HEK293 (cell line): ENCODE measurements at regions not wholly inside any gene's neighbourhood (a gene's known extent, or its start where the extent isn't known, plus 50 kb on each side); places are given as distances from the start of the nearest gene placed in this dataset.

ENCODE experiments used
- CTCF ChIA-PET: fragments of 350-600 bp; formaldehyde crosslinking; extraction: SDS; loops from one replicate; lab custom pipeline; 2021; ENCODE audit warnings: antibody characterized with exemption; lab: Yijun Ruan, JAX
- POLR2A ChIA-PET: fragments of 300-600 bp; formaldehyde crosslinking; extraction: SDS; loops from one replicate; lab custom pipeline; 2020; ENCODE audit warnings: antibody characterized with exemption, inconsistent platforms; lab: Yijun Ruan, JAX
- H3K27ac ChIP-seq: fragments of 200-500 bp; sonication (Bioruptor generic); 2 replicates; pipeline ENCODE4 v1.5.1; 2014; ENCODE audit warnings: low read depth, low read length, control low read depth, inconsistent platforms; ENCODE audit errors: extremely low read depth
- H3K36me3 ChIP-seq, 2 experiments: fragments of 200-500 bp in 1 of 2; sonication (Bioruptor generic) in 1 of 2; 1 replicate in 1 of 2; 2 replicates in 1 of 2; pipeline ENCODE4 v1.5.1; 2014 to 2017; ENCODE audit warnings: inconsistent platforms in 2 of 2, low read length in 2 of 2; ENCODE audit not compliant: control insufficient read depth in 2 of 2, insufficient read depth in 1 of 2
- H3K4me1 ChIP-seq: fragments of 200-500 bp; sonication (Bioruptor generic); 2 replicates; pipeline ENCODE4 v1.5.1; 2014; ENCODE audit warnings: mild to moderate bottlenecking, low read length, inconsistent platforms; ENCODE audit not compliant: control insufficient read depth, insufficient read depth
- H3K4me3 ChIP-seq: 2 replicates; pipeline ENCODE4 v1.5.1; 2011; ENCODE audit warnings: low read depth, mild to moderate bottlenecking, control low read depth, low read length, moderate library complexity
- H3K9me3 ChIP-seq: fragments of 200-500 bp; sonication (Bioruptor generic); 2 replicates; pipeline ENCODE4 v1.5.1; 2014; ENCODE audit warnings: low read depth, low read length, inconsistent platforms; ENCODE audit not compliant: control insufficient read depth, insufficient read depth
- KLF16 ChIP-seq: fragments of 450-650 bp; formaldehyde crosslinking; IDR thresholded peaks from 2 replicates; pipeline ENCODE4 v1.5.1; 2017; ENCODE audit warnings: missing biosample characterization, missing genetic modification characterization
- MZF1 ChIP-seq: fragments of 450-650 bp; formaldehyde crosslinking; IDR thresholded peaks from 2 replicates; pipeline ENCODE4 v1.5.1; 2017; ENCODE audit warnings: missing biosample characterization, missing genetic modification characterization, borderline replicate concordance
- ZBTB1 ChIP-seq: fragments of 450-650 bp; formaldehyde crosslinking; IDR thresholded peaks from 2 replicates; pipeline ENCODE4 v1.5.1; 2016; ENCODE audit warnings: missing biosample characterization, missing genetic modification characterization
- ZFP3 ChIP-seq: fragments of 450-650 bp; formaldehyde crosslinking; IDR thresholded peaks from 2 replicates; pipeline ENCODE4 v1.5.1; 2016; ENCODE audit warnings: low read depth, missing biosample characterization, missing genetic modification characterization
- ZNF132 ChIP-seq: fragments of 450-650 bp; formaldehyde crosslinking; IDR thresholded peaks from 2 replicates; pipeline ENCODE4 v1.5.1; 2017; ENCODE audit warnings: missing biosample characterization, missing genetic modification characterization, borderline replicate concordance
- ZNF157 ChIP-seq: fragments of 450-650 bp; formaldehyde crosslinking; IDR thresholded peaks from 2 replicates; pipeline ENCODE4 v1.5.1; 2016; ENCODE audit warnings: missing biosample characterization, missing genetic modification characterization
- ZNF202 ChIP-seq: fragments of 450-650 bp; formaldehyde crosslinking; IDR thresholded peaks from 2 replicates; pipeline ENCODE4 v1.5.1; 2016; ENCODE audit warnings: missing biosample characterization, missing genetic modification characterization, borderline replicate concordance
- ZNF211 ChIP-seq: fragments of 450-650 bp; formaldehyde crosslinking; IDR thresholded peaks from 2 replicates; pipeline ENCODE4 v1.5.1; 2016; ENCODE audit warnings: low read depth, missing biosample characterization, missing genetic modification characterization
- ZNF404 ChIP-seq: fragments of 450-650 bp; formaldehyde crosslinking; IDR thresholded peaks from 2 replicates; pipeline ENCODE4 v1.5.1; 2017; ENCODE audit warnings: missing biosample characterization, missing genetic modification characterization
- ZNF433 ChIP-seq: fragments of 450-650 bp; formaldehyde crosslinking; IDR thresholded peaks from 2 replicates; pipeline ENCODE4 v1.5.1; 2016; ENCODE audit warnings: missing biosample characterization, missing genetic modification characterization, low read depth
- ZNF473 ChIP-seq: fragments of 450-650 bp; formaldehyde crosslinking; IDR thresholded peaks from 2 replicates; pipeline ENCODE4 v1.5.1; 2017; ENCODE audit warnings: missing biosample characterization, missing genetic modification characterization
- ZNF501 ChIP-seq: fragments of 450-650 bp; formaldehyde crosslinking; IDR thresholded peaks from 2 replicates; pipeline ENCODE4 v1.5.1; 2016; ENCODE audit warnings: missing biosample characterization, missing genetic modification characterization
- ZNF555 ChIP-seq: fragments of 450-650 bp; formaldehyde crosslinking; conservative IDR thresholded peaks from 2 replicates; pipeline ENCODE4 v1.5.1; 2017; ENCODE audit warnings: missing biosample characterization, mild to moderate bottlenecking, missing genetic modification characterization, inconsistent platforms
- ZNF600 ChIP-seq: fragments of 450-650 bp; formaldehyde crosslinking; IDR thresholded peaks from 2 replicates; pipeline ENCODE4 v1.5.1; 2016; ENCODE audit warnings: missing biosample characterization, missing genetic modification characterization
- ZNF701 ChIP-seq: fragments of 450-650 bp; formaldehyde crosslinking; IDR thresholded peaks from 2 replicates; pipeline ENCODE4 v1.5.1; 2016; ENCODE audit warnings: missing biosample characterization, missing genetic modification characterization
- ZNF768 ChIP-seq: fragments of 450-650 bp; formaldehyde crosslinking; IDR thresholded peaks from 2 replicates; pipeline ENCODE4 v1.5.1; 2018; ENCODE audit warnings: missing biosample characterization, mild to moderate bottlenecking, missing genetic modification characterization
- ZSCAN30 ChIP-seq: fragments of 450-650 bp; IDR thresholded peaks from 2 replicates; pipeline ENCODE4 v1.5.1; 2018; ENCODE audit warnings: missing biosample characterization, mild to moderate bottlenecking, missing genetic modification characterization, moderate library complexity
- TF ChIP-seq, protein P1 (sequence below): fragments of 450-650 bp; formaldehyde crosslinking; IDR thresholded peaks from 2 replicates; pipeline ENCODE4 v1.5.1; 2016; ENCODE audit warnings: missing biosample characterization, missing genetic modification characterization
- TF ChIP-seq, protein P2 (sequence below): fragments of 450-650 bp; formaldehyde crosslinking; IDR thresholded peaks from 2 replicates; pipeline ENCODE4 v1.5.1; 2016; ENCODE audit warnings: missing biosample characterization, missing genetic modification characterization
- TF ChIP-seq, protein P3 (sequence below): fragments of 450-650 bp; formaldehyde crosslinking; IDR thresholded peaks from 2 replicates; pipeline ENCODE4 v1.5.1; 2016; ENCODE audit warnings: missing biosample characterization, missing genetic modification characterization
- TF ChIP-seq, protein P4 (sequence below): fragments of 450-650 bp; formaldehyde crosslinking; IDR thresholded peaks from 2 replicates; pipeline ENCODE4 v1.5.1; 2016; ENCODE audit warnings: missing biosample characterization, missing genetic modification characterization, borderline replicate concordance
- TF ChIP-seq, protein P5 (sequence below): fragments of 450-650 bp; formaldehyde crosslinking; IDR thresholded peaks from 2 replicates; pipeline ENCODE4 v1.5.1; 2016; ENCODE audit warnings: missing biosample characterization, missing genetic modification characterization

DNA sequence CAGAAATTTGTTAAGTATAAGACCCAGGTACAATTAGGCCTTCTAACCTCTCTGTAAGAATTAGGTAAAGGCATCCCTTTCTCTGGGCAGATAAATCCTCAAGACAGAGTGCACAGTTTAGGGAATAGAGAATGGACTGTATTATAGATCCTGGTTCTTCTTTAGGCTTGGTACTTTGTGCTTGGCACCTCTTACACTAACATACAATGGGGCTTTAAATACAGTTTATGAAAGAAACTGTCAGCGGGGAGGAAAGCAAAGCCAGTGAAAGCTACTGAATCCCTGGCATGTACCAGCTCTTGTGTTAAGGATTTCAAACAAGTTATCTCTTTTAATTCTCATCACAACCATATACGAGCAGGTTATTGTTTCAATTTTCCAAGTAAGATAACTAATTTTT, 1350.0 kb downstream of the ADGRL3 start:
- H3K27ac ChIP-seq: no peak overlapping the region
- H3K9me3 ChIP-seq: no peaks in the 10 kb centered on the region
- ChIA-PET POLR2A (interaction anchor here (0.7 kb wide), 1 partner anchor 487 kb away, joined by 5 read pairs; no protein-coding TSS in a partner anchor), CTCF (no interaction called here)
- H3K36me3 ChIP-seq: no peaks in the 10 kb centered on the region
- no peaks in the 10 kb centered on the region for H3K4me1 ChIP-seq
- H3K4me3 ChIP-seq: no peak overlapping the region
- TF ChIP-seq MZF1 (tag by site-specific recombination) (no peak), ZNF202 (tag by site-specific recombination) (no peak), ZNF473 (tag by site-specific recombination) (no peak), ZNF157 (tag by site-specific recombination) (no peak), ZNF132 (tag by site-specific recombination) (no peak), ZNF600 (tag by site-specific recombination) (no peak), ZNF433 (no peak), ZSCAN30 (tag by site-specific recombination) (no peak), ZNF211 (tag by site-specific recombination) (no peak), ZNF501 (tag by site-specific recombination) (no peak), ZNF404 (tag by site-specific recombination) (no peak), ZFP3 (tag by site-specific recombination) (no peak)
- TF ChIP-seq, protein P1, sequence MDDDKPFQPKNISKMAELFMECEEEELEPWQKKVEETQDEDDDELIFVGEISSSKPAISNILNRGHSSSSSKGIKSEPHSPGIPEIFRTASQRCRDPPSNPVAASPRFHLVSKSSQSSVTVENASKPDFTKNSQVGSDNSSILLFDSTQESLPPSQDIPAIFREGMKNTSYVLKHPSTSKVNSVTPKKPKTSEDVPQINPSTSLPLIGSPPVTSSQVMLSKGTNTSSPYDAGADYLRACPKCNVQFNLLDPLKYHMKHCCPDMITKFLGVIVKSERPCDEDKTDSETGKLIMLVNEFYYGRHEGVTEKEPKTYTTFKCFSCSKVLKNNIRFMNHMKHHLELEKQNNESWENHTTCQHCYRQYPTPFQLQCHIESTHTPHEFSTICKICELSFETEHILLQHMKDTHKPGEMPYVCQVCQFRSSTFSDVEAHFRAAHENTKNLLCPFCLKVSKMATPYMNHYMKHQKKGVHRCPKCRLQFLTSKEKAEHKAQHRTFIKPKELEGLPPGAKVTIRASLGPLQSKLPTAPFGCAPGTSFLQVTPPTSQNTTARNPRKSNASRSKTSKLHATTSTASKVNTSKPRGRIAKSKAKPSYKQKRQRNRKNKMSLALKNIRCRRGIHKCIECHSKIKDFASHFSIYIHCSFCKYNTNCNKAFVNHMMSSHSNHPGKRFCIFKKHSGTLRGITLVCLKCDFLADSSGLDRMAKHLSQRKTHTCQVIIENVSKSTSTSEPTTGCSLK (tag by site-specific recombination): no peak
- TF ChIP-seq, protein P2, sequence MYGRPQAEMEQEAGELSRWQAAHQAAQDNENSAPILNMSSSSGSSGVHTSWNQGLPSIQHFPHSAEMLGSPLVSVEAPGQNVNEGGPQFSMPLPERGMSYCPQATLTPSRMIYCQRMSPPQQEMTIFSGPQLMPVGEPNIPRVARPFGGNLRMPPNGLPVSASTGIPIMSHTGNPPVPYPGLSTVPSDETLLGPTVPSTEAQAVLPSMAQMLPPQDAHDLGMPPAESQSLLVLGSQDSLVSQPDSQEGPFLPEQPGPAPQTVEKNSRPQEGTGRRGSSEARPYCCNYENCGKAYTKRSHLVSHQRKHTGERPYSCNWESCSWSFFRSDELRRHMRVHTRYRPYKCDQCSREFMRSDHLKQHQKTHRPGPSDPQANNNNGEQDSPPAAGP (tag by site-specific recombination): no peak
- TF ChIP-seq, protein P3, sequence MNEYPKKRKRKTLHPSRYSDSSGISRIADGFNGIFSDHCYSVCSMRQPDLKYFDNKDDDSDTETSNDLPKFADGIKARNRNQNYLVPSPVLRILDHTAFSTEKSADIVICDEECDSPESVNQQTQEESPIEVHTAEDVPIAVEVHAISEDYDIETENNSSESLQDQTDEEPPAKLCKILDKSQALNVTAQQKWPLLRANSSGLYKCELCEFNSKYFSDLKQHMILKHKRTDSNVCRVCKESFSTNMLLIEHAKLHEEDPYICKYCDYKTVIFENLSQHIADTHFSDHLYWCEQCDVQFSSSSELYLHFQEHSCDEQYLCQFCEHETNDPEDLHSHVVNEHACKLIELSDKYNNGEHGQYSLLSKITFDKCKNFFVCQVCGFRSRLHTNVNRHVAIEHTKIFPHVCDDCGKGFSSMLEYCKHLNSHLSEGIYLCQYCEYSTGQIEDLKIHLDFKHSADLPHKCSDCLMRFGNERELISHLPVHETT (tag by site-specific recombination): no peak

DNA sequence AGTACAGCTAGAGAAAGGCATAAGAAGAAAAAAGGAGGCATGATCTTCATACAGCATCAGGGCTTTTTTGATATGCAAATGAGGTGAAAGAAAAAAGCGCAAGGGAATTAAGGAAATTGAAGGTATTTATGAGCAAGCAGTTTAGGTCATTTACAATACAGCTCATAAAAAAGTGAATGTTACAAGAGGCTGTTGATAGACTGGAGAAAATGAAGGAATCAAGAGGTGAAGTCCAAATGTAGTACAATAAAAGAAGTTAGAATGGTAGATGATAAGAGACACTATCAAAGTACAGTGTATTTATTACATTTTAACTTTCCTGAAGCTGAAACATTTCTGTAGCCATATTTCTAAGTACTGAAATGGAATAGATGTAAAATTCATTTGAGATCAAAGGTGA, 1349.5 kb downstream of the ADGRL3 start:
- Histone ChIP-seq H3K36me3 (no peaks in the 10 kb centered on the region), H3K4me3 (no peak overlapping the region), H3K9me3 (no peaks in the 10 kb centered on the region), H3K4me1 (no peaks in the 10 kb centered on the region), H3K27ac (no peak overlapping the region)
- POLR2A ChIA-PET: interaction anchor here (0.7 kb wide), 1 partner anchor 487 kb away, joined by 5 read pairs; no protein-coding TSS in a partner anchor
- CTCF ChIA-PET: no interaction called here
- TF ChIP-seq, protein P4, sequence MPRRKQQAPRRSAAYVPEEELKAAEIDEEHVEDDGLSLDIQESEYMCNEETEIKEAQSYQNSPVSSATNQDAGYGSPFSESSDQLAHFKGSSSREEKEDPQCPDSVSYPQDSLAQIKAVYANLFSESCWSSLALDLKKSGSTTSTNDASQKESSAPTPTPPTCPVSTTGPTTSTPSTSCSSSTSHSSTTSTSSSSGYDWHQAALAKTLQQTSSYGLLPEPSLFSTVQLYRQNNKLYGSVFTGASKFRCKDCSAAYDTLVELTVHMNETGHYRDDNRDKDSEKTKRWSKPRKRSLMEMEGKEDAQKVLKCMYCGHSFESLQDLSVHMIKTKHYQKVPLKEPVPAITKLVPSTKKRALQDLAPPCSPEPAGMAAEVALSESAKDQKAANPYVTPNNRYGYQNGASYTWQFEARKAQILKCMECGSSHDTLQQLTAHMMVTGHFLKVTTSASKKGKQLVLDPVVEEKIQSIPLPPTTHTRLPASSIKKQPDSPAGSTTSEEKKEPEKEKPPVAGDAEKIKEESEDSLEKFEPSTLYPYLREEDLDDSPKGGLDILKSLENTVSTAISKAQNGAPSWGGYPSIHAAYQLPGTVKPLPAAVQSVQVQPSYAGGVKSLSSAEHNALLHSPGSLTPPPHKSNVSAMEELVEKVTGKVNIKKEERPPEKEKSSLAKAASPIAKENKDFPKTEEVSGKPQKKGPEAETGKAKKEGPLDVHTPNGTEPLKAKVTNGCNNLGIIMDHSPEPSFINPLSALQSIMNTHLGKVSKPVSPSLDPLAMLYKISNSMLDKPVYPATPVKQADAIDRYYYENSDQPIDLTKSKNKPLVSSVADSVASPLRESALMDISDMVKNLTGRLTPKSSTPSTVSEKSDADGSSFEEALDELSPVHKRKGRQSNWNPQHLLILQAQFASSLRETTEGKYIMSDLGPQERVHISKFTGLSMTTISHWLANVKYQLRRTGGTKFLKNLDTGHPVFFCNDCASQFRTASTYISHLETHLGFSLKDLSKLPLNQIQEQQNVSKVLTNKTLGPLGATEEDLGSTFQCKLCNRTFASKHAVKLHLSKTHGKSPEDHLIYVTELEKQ (tag by site-specific recombination): no peak
- TF ChIP-seq ZNF768 (tag by site-specific recombination): no peak
- TF ChIP-seq, protein P5, sequence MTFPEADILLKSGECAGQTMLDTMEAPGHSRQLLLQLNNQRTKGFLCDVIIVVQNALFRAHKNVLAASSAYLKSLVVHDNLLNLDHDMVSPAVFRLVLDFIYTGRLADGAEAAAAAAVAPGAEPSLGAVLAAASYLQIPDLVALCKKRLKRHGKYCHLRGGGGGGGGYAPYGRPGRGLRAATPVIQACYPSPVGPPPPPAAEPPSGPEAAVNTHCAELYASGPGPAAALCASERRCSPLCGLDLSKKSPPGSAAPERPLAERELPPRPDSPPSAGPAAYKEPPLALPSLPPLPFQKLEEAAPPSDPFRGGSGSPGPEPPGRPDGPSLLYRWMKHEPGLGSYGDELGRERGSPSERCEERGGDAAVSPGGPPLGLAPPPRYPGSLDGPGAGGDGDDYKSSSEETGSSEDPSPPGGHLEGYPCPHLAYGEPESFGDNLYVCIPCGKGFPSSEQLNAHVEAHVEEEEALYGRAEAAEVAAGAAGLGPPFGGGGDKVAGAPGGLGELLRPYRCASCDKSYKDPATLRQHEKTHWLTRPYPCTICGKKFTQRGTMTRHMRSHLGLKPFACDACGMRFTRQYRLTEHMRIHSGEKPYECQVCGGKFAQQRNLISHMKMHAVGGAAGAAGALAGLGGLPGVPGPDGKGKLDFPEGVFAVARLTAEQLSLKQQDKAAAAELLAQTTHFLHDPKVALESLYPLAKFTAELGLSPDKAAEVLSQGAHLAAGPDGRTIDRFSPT (tag by site-specific recombination): no peak
- TF ChIP-seq ZNF555 (tag by site-specific recombination): no peak
- no peak for TF ChIP-seq KLF16
- no peak for TF ChIP-seq ZBTB1 (tag by site-specific recombination)
- no peak for TF ChIP-seq ZNF701 (tag by site-specific recombination)
